HFF-Myc (cell line): ENCODE measurements at regions not wholly inside any gene's neighbourhood (a gene's known extent, or its start where the extent isn't known, plus 50 kb on each side); places are given as distances from the start of the nearest gene placed in this dataset.

Source experiments
- DNase-seq: peaks from one replicate; pipeline ENCODE4 v3.0.0-alpha.2; 2011; ENCODE audit warnings: low read depth; ENCODE audit errors: extremely low read depth
- H3K4me3 ChIP-seq: replicated peaks from 2 replicates; pipeline ENCODE4 v1.5.1; 2011; ENCODE audit warnings: low read depth, mild to moderate bottlenecking, control low read depth, low read length
- TF ChIP-seq, protein P1 (sequence below): IDR thresholded peaks from 2 replicates; pipeline ENCODE4 v1.5.1; 2012; ENCODE audit warnings: mild to moderate bottlenecking, low read depth, low read length, control low read depth; ENCODE audit errors: missing control alignments

DNA sequence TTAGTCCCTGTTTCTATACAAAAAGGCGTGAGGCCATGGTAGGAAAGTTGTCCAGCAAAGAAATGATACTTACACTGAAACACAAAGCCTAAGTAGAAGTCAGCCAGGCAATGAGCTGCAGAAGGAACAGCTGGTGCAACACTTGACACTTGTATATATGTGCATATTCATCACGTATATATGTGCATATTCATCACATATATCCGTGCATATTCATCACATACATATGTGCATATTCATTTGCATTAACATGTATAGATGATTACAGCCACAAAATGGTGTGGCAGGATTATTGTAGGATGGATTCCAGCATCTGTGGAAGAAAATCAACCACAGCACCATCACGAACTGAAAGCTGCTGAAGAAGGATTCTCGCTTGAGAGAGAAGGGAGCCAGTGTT, 189.0 kb upstream of the RGS18 start:
- TF ChIP-seq, protein P1, sequence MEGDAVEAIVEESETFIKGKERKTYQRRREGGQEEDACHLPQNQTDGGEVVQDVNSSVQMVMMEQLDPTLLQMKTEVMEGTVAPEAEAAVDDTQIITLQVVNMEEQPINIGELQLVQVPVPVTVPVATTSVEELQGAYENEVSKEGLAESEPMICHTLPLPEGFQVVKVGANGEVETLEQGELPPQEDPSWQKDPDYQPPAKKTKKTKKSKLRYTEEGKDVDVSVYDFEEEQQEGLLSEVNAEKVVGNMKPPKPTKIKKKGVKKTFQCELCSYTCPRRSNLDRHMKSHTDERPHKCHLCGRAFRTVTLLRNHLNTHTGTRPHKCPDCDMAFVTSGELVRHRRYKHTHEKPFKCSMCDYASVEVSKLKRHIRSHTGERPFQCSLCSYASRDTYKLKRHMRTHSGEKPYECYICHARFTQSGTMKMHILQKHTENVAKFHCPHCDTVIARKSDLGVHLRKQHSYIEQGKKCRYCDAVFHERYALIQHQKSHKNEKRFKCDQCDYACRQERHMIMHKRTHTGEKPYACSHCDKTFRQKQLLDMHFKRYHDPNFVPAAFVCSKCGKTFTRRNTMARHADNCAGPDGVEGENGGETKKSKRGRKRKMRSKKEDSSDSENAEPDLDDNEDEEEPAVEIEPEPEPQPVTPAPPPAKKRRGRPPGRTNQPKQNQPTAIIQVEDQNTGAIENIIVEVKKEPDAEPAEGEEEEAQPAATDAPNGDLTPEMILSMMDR: no peak
- H3K4me3 ChIP-seq: no peak overlapping the region
- DNase-seq: no peak

DNA sequence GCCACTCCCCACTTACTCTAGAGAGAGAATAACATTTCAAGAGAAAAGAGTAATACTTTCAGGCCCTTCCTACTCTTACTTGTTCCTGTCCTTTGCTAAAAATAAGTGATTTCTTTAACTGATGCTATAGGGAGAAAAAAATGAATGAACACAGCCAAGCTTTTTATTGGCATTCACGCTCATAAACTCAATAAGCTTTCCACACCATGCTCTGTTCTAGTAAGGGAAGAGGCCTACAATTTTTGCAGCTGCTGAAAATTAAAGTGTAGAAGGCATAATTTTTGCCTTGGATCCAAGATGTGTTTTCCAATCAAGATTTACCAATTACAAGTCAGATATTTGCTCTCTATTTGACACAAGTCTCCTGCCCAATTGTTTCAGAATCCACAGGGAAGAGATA, 188.1 kb upstream of the RGS18 start:
- no peak for DNase-seq
- TF ChIP-seq, protein P1: no peak
- H3K4me3 ChIP-seq: no peak overlapping the region

DNA sequence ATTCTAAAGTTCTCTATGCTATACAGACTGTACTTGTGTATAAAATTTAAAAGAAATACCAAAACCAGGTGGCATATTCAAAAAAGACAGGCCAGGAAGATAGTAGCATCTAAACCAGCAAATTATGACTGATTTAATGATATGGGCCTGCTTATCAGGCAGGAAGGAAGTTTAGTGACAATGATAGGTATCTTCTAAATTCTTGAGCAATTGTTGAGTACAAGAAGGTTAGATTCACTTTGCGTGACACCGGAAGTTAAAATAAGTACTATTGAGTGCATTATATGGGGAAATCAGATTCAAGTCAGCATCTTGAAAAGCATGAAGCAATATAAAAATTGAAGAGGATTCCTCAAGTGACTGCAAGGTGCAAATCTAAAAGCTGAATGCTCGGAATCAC, 186.8 kb upstream of the RGS18 start:
- no peak for DNase-seq
- H3K4me3 ChIP-seq: no peak overlapping the region
- TF ChIP-seq, protein P1: no peak

DNA sequence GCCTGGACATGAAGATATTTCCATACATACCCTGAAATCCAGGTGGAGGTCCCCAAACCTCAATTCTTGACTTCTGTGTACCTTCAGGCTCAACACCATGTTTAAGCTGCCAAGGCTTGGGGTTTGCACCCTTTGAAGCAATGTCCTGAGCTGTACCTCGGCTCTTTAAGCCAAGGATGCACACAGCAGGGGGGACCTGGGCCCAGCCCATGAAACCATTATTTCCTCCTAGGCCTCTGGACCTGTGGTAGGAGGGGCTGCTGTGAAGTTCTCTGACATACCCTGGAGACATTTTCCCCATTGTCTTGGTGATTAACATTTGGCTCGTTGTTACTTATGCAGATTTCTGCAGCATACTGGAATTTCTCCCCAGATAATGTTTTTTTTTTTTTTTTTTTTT, 184.3 kb upstream of the RGS18 start:
- no peak for DNase-seq

DNA sequence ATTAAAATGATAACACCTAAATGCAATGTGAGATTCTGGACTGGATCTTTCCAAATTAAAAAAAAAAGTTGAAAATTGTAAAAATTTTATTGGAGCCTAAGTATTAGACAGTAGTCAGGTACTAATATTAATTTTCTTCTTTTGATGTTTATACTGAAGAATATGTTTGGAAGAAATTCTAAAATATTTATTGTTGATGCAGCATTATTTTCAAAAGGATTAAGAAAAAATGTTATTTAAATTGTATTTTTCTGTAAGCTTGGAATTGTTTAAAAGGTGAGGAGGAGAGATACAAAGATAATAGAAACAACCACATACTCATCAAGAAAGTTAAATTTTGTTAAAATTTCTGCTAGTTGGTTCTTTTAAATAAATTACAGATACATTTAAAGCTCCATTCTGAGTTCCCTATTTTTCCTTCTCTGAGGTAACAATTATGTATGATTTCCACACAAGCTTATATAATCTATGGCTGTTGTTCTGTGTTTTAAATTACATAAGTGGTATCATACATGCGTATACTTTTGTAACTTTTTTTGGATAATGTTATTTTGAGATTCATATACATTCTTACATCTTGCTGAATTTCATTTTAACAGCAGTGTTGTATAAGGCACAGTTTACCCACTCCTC, 180.3 kb upstream of the RGS18 start:
- H3K4me3 ChIP-seq: no peak overlapping the region
- TF ChIP-seq, protein P1: no peak
- DNase-seq: no peak

More for the DNA sequence above, 184.3 kb upstream of the RGS18 start:
- H3K4me3 ChIP-seq: no peak overlapping the region
- TF ChIP-seq, protein P1: no peak

DNA sequence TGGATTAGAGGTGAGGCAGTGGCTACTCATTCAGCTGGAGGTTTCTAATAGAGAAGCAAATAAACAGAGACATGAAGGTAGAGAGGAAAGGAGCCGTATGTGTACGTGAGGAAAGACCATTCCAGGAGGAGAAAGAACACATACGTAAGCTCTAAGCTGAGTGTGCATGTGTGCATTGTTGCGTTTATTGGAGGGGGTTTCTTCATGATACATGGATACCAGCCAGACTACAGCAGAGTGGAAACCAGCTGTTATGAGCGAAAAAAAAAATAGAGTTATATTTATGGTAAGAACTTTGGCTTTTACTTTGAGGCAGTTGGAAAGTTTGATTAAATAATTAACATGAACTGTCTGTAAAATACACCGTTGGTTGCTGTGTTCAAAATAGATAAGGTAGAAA, 173.4 kb upstream of the RGS18 start:
- TF ChIP-seq, protein P1: no peak
- no peak overlapping the region for H3K4me3 ChIP-seq

DNA sequence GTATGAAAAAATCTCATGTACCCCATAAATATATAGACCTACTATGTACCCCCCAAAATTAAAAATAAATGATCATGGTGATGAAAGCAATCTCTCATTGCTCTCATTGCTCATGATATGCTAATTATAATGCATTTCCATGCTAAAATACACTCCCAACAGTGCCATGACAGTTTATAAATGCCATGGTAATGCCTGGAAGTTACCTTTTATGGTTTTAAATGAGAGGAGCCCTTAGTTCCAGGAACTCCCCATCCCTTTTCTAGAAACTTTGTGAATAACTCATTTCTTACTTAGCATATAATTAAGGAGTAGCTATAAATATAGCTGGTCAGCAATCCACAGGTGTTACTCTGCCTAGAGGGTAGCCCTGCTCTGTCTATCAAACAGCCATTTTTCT, 166.1 kb upstream of the RGS18 start:
- H3K4me3 ChIP-seq: no peak overlapping the region
- TF ChIP-seq, protein P1: no peak
- no peak for DNase-seq

More for the DNA sequence above, 173.4 kb upstream of the RGS18 start:
- no peak for DNase-seq
